Superior temporal gyrus (tissue), 1 donor: ENCODE measurements at regions not wholly inside any gene's neighbourhood (a gene's known extent, or its start where the extent isn't known, plus 50 kb on each side); places are given as distances from the start of the nearest gene placed in this dataset.

Experiments used
- DNase-seq: peaks from one replicate; pipeline ENCODE4 v3.0.0-alpha.2; 2016; ENCODE audit errors: extremely low spot score

GRCh38 chr7:49376817-49377375 lies 396.5 kb upstream of the VWC2 start:
- no peak for DNase-seq

DNA sequence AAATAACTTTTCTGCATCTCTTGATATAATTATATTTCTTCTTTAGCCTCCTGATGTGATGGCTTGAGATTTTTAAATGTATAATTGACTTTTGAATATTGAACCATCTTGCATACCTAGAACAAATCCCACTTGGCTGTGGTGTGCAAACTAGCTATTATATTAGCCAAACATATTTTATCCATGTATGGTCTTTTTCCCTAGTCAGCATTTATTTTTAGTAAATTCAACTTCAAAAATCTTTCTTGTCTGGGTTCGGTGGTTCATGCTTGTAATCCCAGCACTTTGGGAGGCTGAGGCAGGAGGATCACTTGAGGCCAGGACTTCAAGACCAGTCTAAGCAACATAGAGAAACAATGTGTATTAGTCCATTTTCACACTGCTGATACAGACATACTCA lies 386.6 kb upstream of the VWC2 start:
- DNase-seq = no peak

DNA sequence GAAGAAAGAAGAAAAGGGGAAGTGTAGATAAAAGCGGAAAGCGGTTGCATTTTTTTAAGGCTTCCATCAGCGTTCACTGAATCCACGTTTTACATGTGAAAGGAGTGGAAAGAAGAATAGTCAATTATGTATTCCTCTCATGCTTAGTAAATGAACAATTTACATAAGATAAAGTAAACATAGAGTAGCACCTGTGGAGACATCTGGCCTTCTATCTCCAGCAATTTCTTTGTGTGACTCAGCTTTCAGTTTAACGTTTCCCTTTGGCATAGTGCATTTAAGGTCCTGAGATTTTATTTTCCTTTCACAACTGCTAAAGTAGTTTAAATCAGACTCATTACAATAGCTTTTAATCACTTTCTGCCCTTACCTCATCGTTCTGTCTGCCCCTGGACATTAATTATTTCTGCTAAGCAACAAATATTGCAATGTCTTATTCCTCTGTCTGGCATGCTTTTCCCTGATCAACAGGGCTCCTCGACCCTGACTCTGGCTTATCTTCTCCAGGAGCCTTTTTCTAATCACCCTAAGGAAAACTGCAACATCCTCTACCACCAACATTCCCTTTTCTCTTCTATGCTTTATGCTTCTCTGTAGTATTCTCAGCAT lies 383.5 kb upstream of the VWC2 start:
- no peak for DNase-seq

DNA sequence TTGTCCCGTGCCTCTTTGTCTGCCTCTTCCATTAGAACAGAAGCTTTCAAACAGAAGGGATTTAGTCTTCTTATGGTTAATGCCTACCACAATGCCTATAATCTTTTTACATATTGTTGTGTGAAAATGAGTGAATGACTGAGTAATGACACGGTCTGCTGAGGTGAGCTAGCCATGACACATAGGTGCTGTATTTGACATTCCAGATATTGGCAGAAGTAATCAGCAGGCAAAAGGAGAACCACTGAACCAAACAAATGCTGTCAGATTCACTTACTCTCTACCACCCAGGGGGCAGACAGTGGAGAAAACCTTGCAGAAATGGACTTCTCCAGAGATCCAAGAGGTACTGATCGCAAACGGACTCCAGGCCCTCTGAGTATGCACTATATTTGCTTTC lies 377.2 kb upstream of the VWC2 start:
- DNase-seq = no peak

DNA sequence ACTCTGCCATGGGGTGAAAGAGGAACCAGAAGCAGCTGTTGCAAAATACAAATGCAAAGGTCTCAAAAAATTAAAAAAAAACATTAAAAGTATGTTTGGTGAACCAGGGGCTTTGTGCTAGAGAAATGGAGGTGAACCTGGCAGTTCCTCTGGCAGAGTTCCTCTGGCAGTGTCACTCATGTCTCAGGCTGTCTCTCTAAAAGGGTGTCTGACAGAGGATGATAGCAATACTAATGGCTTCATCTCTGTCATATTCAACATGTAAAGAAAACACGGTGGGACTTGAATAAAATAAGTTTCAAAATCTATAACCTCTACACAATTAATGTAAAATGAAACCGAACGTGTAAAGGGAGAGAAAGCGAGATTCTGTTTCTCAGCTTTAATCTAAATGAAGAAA lies 375.7 kb upstream of the VWC2 start:
- DNase-seq = no peak

- no peak for DNase-seq
Observed at GRCh38 chr7:49398236-49398635, 375.2 kb upstream of the VWC2 start.

DNA sequence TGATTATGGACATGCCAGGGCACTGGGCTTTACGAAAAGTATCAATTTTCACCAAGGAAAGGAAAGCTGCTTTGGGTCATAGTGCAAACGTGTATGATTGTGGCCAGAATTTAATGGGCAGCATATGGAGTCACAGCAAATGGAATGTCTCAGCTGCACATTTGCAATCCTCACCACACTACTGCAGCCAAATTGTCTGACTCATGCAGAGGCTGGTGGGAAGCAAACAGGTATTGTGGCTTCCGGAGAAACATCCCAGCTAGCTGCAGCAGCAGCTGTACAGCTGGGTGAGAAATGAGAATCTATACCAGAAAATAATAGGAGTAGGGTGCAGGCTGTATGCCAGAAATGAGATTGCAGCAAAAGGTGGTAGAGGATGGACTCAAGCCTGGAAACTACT lies 374.7 kb upstream of the VWC2 start:
- no peak for DNase-seq

GRCh38 chr7:49400891-49401550 lies 372.4 kb upstream of the VWC2 start:
- DNase-seq = no peak

DNA sequence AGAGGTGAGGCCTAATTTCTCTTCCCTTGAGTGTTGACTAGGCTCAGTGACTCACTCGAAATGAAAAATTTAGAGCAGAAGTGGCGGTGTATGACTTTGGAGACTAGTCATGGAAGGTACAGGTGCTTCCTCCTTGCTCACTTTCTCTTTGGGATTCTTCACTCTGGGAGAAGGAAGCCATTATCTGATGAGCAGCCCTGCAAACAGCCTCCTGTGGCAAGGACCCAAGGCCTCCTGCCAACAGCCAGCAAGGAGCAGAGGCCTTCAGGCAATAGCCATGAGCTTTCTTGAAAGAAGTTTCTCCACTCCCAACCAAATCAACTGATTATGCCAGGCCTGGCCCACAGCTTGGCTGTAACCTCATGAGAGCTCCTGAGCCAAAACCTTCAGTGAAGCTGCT lies 369.6 kb upstream of the VWC2 start:
- DNase-seq = no peak

- no peak for DNase-seq
Observed at GRCh38 chr7:49407205-49407604, 366.2 kb upstream of the VWC2 start.

DNA sequence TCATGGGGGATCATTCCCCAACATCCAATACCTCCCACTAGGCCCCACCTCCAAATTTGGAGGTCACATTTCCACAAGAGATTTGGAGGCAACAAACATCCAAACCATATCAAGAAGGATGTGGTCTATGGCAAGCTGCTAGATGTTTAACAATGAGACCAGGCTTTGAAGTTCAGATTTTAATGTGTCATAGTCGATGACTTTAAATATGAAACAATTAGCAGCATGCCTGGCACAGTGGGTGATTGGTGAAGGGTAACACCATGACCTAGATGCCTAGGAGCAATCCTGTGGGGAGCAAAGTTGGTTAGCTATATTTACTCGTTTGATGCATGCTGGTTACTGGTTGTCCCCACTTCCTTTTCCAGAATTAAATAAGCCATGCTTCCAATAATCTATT lies 356.4 kb upstream of the VWC2 start:
- DNase-seq = no peak

DNA sequence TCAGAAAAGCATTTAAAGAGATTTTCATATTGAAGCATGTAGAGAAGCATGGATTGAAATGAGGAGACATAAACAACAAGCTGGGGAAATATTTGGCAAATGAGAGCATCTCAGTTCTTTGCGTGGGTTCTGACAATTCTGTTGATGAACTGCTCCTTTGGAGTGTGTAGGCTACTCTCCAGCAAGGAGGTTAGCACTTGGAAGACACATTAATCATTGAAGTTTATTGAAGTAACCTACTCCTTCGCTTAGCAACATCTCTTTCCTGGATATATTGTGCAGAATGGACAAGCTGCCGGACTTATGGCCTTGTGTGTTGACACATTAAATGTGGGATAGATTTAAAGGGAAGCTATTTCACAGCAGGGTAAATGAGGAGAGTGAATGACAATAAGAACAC lies 354.5 kb upstream of the VWC2 start:
- DNase-seq = no peak

DNA sequence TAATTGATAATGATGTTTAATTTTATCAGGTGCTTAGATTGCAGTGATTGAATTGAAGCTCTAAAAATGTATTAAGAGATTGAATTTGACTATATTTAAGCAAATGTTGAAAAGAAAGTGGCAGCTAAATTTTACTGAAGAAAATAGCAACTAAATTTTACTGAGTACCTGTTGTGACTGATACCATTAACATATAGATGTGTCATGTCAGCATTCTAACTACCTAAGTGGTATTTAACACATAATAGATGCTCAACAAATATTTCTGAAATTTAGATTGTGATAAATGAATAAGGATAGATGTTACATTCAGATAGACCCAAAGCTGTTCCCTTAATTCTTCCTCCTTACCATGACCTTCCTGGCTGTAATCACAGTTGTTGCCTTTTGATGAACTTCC lies 350.9 kb upstream of the VWC2 start:
- DNase-seq = no peak

GRCh38 chr7:49424109-49424508 lies 349.3 kb upstream of the VWC2 start:
- DNase-seq = no peak

- DNase-seq = no peak
Observed at GRCh38 chr7:49425277-49425818, 348.1 kb upstream of the VWC2 start.

GRCh38 chr7:49432254-49432653 lies 341.2 kb upstream of the VWC2 start:
- no peak for DNase-seq

DNA sequence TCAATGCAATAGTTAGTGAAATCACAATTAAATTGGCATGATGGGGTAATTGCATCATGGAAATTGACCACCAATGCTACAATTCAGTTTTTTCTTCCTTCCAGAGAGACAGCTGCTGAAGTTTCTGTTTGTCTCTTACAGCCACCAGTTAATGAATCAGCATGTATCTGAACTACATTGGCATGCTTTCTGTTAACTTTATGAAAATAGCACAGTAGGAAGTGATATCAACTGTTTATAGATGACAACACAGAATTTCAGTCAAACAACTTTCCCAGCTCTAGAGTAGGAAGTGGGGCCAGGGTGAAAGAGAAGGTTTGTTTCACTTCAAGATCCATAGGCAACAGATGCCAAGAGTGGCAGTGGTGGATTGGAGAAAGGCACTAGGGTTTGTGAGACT lies 339.6 kb upstream of the VWC2 start:
- DNase-seq = no peak

GRCh38 chr7:49434846-49435245 lies 338.6 kb upstream of the VWC2 start:
- no peak for DNase-seq

- DNase-seq = no peak
Observed at GRCh38 chr7:49438281-49438680, 335.2 kb upstream of the VWC2 start.

DNA sequence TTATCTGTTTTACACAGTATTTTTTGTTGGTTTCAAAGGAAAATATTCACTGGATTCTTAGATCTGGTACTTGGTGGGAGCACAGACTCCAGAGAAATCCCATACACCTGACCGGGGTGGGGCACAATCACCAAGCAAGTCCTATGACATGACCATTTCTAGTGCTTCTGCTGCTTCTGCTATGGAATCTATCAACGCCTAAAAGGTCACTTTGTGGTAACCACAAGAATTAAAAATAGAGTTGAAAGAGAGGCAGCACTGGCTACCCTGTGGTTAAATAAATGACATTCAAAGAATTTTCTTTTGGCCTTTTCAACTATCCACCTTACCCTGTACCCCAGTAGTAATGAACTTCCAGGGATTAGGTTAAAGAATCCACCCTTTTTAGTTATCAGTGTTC lies 329.9 kb upstream of the VWC2 start:
- DNase-seq = no peak

GRCh38 chr7:49453486-49453885 lies 320.0 kb upstream of the VWC2 start:
- no peak for DNase-seq

DNA sequence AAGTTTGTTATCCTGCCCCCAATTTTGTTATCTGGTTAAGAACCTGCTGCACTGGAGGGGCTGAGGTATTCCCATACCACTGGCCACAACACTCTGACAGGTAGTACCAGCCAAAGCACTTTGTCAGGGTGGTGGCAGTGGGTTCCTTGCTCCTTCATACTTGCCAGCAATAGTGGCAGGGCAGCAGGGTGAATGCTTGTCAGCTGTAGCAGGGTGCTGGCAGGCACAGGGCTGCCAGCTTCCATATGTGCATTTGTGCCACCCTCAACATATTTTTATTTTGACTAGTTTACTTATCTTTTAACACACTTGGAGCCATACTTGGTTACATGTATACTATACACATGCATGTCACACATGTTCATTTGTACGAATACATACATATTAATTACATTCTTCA lies 294.0 kb upstream of the VWC2 start:
- DNase-seq = no peak

GRCh38 chr7:49479936-49480544 lies 293.4 kb upstream of the VWC2 start:
- DNase-seq = no peak
